ENCODE measurements at regions not wholly inside any gene's neighbourhood (a gene's known extent, or its start where the extent isn't known, plus 50 kb on each side); places are given as distances from the start of the nearest gene placed in this dataset.

GRCh38 chr7:46864716-46865115, 717.2 kb downstream of the TNS3 start:
- H4K20me1 ChIP-seq (replicated peaks in 1 of 2; ENCODE audit: control insufficient read depth in 1 of 2, insufficient read depth in 2 of 2, low read length in 2 of 2) = peaks cover 0 to 1% of the 10 kb centered on the region in 2 experiments
- no peak overlapping the region for H3K18ac ChIP-seq (ENCODE audit: extremely low read depth, low read length)
- H2BK5ac ChIP-seq (ENCODE audit: low read depth, low read length) = no peak overlapping the region
- no peak overlapping the region for H2BK15ac ChIP-seq (ENCODE audit: low read length)
- no peak overlapping the region for H3K27ac ChIP-seq (ENCODE audit: low read depth, low read length)
- FAIRE-seq (no peak), DNase-seq (ENCODE audit: low read depth in 1 of 2, low spot score in 2 of 2) (no peak)
- H3K4me1 ChIP-seq (replicated peaks in 1 of 4; ENCODE audit: control insufficient read depth in 3 of 4, insufficient read depth in 4 of 4, low read length in 3 of 4) = no peaks in the 10 kb centered on the region
- H3K14ac ChIP-seq (ENCODE audit: insufficient read length) = no peak overlapping the region
- no peak overlapping the region for H4K8ac ChIP-seq (ENCODE audit: extremely low read depth, insufficient read depth, low read length)
- H3K4me3 ChIP-seq (ENCODE audit: extremely low read depth in 1 of 4, insufficient read depth in 2 of 4, low read depth in 3 of 4, low read length in 4 of 4) = no peak overlapping the region
- no peak overlapping the region for H2AK5ac ChIP-seq (ENCODE audit: low read depth, low read length)
- no peak overlapping the region for H3K23ac ChIP-seq (ENCODE audit: insufficient read length)
- H3K36me3 ChIP-seq (ENCODE audit: control insufficient read depth in 2 of 4, insufficient read depth in 4 of 4, low read length in 3 of 4) = no peaks in the 10 kb centered on the region
- no peak overlapping the region for H4K91ac ChIP-seq (replicated peaks; ENCODE audit: insufficient read length, low read length)
- H3K9me3 ChIP-seq (ENCODE audit: insufficient read depth in 2 of 2, low read depth in 1 of 2, low read length in 1 of 2) = no peaks in the 10 kb centered on the region
- H2BK12ac ChIP-seq (ENCODE audit: low read depth, low read length) = no peak overlapping the region
- H3K79me2 ChIP-seq (ENCODE audit: control insufficient read depth in 1 of 2, insufficient read depth in 2 of 2, low read length in 2 of 2) = no peaks in the 10 kb centered on the region
- no peaks in the 10 kb centered on the region for H3K79me1 ChIP-seq (ENCODE audit: low read depth, low read length)
- no peak overlapping the region for H3K4ac ChIP-seq (replicated peaks; ENCODE audit: insufficient read length, low read depth, low read length)
- no peak overlapping the region for H2BK20ac ChIP-seq (ENCODE audit: low read length)
- no peak overlapping the region for H4K5ac ChIP-seq (ENCODE audit: insufficient read length, low read depth, low read length)
- 91% methylated on average over 4 of the region's 4 CpGs; no CpG with 5 or more reads in 1 of the 2 experiments for WGBS, 2 experiments (ENCODE audit: extremely low coverage in 1 of 2, insufficient coverage in 1 of 2, insufficient read length in 1 of 2, insufficient replicate concordance in 2 of 2, low coverage in 1 of 2, low lambda C conversion rate in 2 of 2, missing lambda C conversion rate in 1 of 2)
- no peak overlapping the region for H2BK120ac ChIP-seq (replicated peaks; ENCODE audit: low read depth, low read length)
- TF ChIP-seq SAP30 (IDR thresholded peaks at IDR 0.05; ENCODE audit: insufficient read depth, insufficient replicate concordance, low read length) (no peak), CREB1 (IDR thresholded peaks at IDR 0.05) (no peak), POLR2AphosphoS5 (IDR thresholded peaks at IDR 0.05; ENCODE audit: low read depth, low read length) (no peak)
- no peak overlapping the region for H3K9ac ChIP-seq (replicated peaks in 1 of 4; ENCODE audit: extremely low read depth in 1 of 4, low read depth in 3 of 4, low read length in 3 of 4)
- H3K27me3 ChIP-seq (replicated peaks in 1 of 4; ENCODE audit: control insufficient read depth in 3 of 4, extremely low read depth in 1 of 4, insufficient read depth in 3 of 4, low read length in 3 of 4) = 0 out of 7 replicates have a peak, but pooled peaks cover 0 to 2% (median 0%) of the 10 kb centered on the region in 4 experiments
- H3K56ac ChIP-seq (replicated peaks; ENCODE audit: insufficient read length, low read depth, low read length) = no peak overlapping the region
- ChIA-PET POLR2A (ENCODE audit: partially characterized antibody) (no interaction called here), CTCF (ENCODE audit: partially characterized antibody) (interaction anchor here (1.3 kb wide), 1 partner anchor 56 kb away, joined by 3 read pairs; no protein-coding TSS in a partner anchor)
- no peak overlapping the region for H2AFZ ChIP-seq (ENCODE audit: low read length)
- H3K23me2 ChIP-seq (ENCODE audit: low read depth, low read length) = peaks cover 2% of the 10 kb centered on the region; the same call in 1 of the 2 replicates
- H3K4me2 ChIP-seq (ENCODE audit: insufficient read depth in 1 of 2, low read depth in 2 of 2, low read length in 2 of 2) = no peak overlapping the region

All from H1 (cell line).